ENCODE measurements at regions not wholly inside any gene's neighbourhood (a gene's known extent, or its start where the extent isn't known, plus 50 kb on each side); places are given as distances from the start of the nearest gene placed in this dataset.
A peak's percentile ranks its signal among the peaks of the same experiment; 100 is the strongest.

DNA sequence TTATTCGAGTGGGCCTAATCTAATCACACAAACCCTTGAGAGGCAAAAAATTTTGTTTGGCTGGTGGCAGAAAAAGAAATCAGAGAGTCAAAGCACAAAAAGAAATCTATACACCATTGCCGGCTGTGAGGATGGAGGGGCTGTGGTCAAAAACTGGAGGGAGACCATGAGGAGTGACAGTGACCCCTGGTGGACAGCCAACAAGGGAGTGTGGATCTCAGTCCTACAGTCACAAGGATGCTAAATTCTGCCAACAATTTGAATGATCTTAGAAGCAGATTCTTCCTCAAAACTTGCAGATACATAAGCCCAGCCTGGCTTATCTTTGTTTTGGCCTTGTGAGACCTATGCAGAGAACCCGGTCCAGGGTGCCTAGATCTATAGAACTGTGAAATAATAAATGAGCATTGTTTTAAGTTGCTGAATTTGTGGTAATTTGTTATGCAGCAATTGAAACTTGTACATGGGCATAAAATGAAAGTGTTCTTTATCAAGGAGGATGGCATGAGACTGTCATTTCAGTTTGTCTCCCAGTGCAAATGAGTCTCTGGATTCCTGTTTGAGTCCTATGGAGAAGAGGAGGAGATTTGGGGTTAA, 103.0 kb upstream of the ARHGEF26 start:
- ChIA-PET CTCF (interaction anchor here (1.1 to 1.8 kb wide), 5 partner anchors 20 to 949 kb away, joined by 3 read pairs; no protein-coding TSS in a partner anchor), POLR2A (no interaction called here)
- TF ChIP-seq CTCF (IDR thresholded peaks at IDR 0.05; ENCODE audit: control extremely low read depth, extremely low read depth, low read depth, missing control alignments): peak; percentile 57
- DNase-seq (ENCODE audit: extremely low spot score): peak; percentile 13

GRCh38 chr3:154022606-154023005, 98.6 kb upstream of the ARHGEF26 start:
- ChIA-PET CTCF (interaction anchor here (1.0 kb wide), 1 partner anchor 232 kb away, joined by 3 read pairs; no protein-coding TSS in a partner anchor), POLR2A (no interaction called here)
- DNase-seq (ENCODE audit: extremely low spot score): no peak
- no peak for TF ChIP-seq CTCF (IDR thresholded peaks at IDR 0.05; ENCODE audit: control extremely low read depth, extremely low read depth, low read depth, missing control alignments)

- POLR2A ChIA-PET: no interaction called here
- CTCF ChIA-PET: no interaction called here
- no peak for TF ChIP-seq CTCF (IDR thresholded peaks at IDR 0.05; ENCODE audit: control extremely low read depth, extremely low read depth, low read depth, missing control alignments)
- DNase-seq (ENCODE audit: extremely low spot score): no peak
These were observed 98.0 kb upstream of the ARHGEF26 start for GRCh38 chr3:154023148-154023547.

DNA sequence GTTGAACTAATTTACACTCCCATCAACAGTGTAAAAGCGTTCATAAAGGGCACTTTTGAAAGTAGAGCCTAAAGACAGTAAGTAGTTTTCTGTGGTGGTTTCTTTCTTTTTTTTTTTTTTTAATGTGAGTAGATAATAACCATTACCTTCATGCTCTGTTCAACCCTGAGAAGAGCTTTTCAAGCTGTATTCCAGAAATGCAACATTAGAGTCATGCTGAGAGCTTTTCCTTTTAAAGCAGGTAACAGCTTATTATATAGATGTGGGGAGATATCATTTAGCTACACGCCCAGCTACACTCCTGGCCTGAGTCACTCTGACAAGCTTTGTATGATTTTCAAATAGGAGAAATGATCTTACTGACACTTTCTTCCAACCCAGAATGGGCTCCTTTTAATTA, 96.2 kb upstream of the ARHGEF26 start:
- no peak for TF ChIP-seq CTCF (IDR thresholded peaks at IDR 0.05; ENCODE audit: control extremely low read depth, extremely low read depth, low read depth, missing control alignments)
- POLR2A ChIA-PET: no interaction called here

GRCh38 chr3:154029926-154030325, 91.3 kb upstream of the ARHGEF26 start:
- no peak for DNase-seq (ENCODE audit: extremely low spot score)
- TF ChIP-seq CTCF (IDR thresholded peaks at IDR 0.05; ENCODE audit: control extremely low read depth, extremely low read depth, low read depth, missing control alignments): no peak
- ChIA-PET CTCF (no interaction called here), POLR2A (no interaction called here)

More for the DNA sequence above, 96.2 kb upstream of the ARHGEF26 start:
- CTCF ChIA-PET: interaction anchor here (1.1 kb wide), 1 partner anchor 11 kb away, joined by 3 read pairs; no protein-coding TSS in a partner anchor
- DNase-seq (ENCODE audit: extremely low spot score): no peak

DNA sequence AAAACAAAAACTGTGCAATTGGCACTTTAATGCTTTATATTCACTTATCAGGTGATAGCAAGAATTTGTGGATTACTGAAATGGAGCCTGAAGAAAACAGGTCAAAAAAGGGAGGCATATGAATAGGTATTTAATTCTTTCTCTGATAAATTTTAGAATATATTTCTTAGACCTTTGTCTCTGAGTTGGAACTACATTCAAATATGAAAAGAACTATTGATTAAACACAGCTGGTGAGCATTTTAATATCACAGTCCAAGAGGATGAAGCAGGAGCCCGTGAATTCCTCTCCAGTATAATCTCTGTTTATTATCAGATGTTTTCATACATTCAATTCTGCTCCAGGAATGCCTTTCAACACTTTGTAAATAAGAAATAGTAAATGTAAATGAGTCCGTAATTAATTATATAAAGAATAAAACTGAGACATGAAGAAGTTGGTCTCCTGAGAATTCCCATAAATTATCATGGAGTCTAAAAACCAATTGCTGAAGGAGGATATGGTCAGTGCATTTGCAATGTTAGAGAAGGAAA, 86.3 kb upstream of the ARHGEF26 start:
- ChIA-PET POLR2A (no interaction called here), CTCF (no interaction called here)
- no peak for DNase-seq (ENCODE audit: extremely low spot score)
- TF ChIP-seq CTCF (IDR thresholded peaks at IDR 0.05; ENCODE audit: control extremely low read depth, extremely low read depth, low read depth, missing control alignments): no peak
